Osteoblast (primary cell): ENCODE measurements at regions not wholly inside any gene's neighbourhood (a gene's known extent, or its start where the extent isn't known, plus 50 kb on each side); places are given as distances from the start of the nearest gene placed in this dataset.

Source experiments
- DNase-seq: peaks from one replicate; pipeline ENCODE4 v3.0.0; 2011; ENCODE audit warnings: low spot score, mixed read lengths; ENCODE audit not compliant: insufficient read length; ENCODE audit errors: missing footprints
- H2AFZ ChIP-seq: 2 replicates; pipeline ENCODE4 v1.6.0; 2011; ENCODE audit warnings: mild to moderate bottlenecking, low read length
- H3K27ac ChIP-seq: 2 replicates; pipeline ENCODE4 v1.5.1; 2011; ENCODE audit warnings: mild to moderate bottlenecking, low read depth, low read length, moderate library complexity
- H3K27me3 ChIP-seq: 2 replicates; pipeline ENCODE4 v1.6.0; 2012; ENCODE audit warnings: mild to moderate bottlenecking, control low read depth, inconsistent platforms, low read length, moderate library complexity; ENCODE audit not compliant: insufficient read depth
- H3K36me3 ChIP-seq: 2 replicates; pipeline ENCODE4 v1.5.1; 2011; ENCODE audit warnings: mild to moderate bottlenecking, low read length, control low read depth, moderate library complexity; ENCODE audit not compliant: insufficient read depth
- H3K4me1 ChIP-seq: 2 replicates; pipeline ENCODE4 v1.5.1; 2011; ENCODE audit warnings: mild to moderate bottlenecking, low read length, control low read depth, moderate library complexity; ENCODE audit not compliant: insufficient read depth
- H3K4me2 ChIP-seq: 2 replicates; pipeline ENCODE4 v1.6.0; 2011; ENCODE audit warnings: mild to moderate bottlenecking, low read length; ENCODE audit not compliant: insufficient read depth
- H3K4me3 ChIP-seq: fragments of 200-600 bp; sonication (generic); 3 replicates; pipeline ENCODE4 v1.5.1; 2012; ENCODE audit warnings: mild to moderate bottlenecking, low read length, inconsistent platforms; ENCODE audit not compliant: insufficient read depth
- H3K79me2 ChIP-seq: 2 replicates; pipeline ENCODE4 v1.6.0; 2012; ENCODE audit warnings: mild to moderate bottlenecking, low read length, control low read depth, inconsistent platforms; ENCODE audit not compliant: insufficient read depth
- H3K9me3 ChIP-seq: 2 replicates; pipeline ENCODE4 v1.5.1; 2011; ENCODE audit warnings: low read depth, low read length, control low read depth
- H4K20me1 ChIP-seq: 2 replicates; pipeline ENCODE4 v1.6.0; 2012; ENCODE audit warnings: mild to moderate bottlenecking, low read length, control low read depth; ENCODE audit not compliant: insufficient read depth
- CTCF ChIP-seq: IDR thresholded peaks from 2 replicates; pipeline ENCODE4 v1.5.1; 2011; ENCODE audit warnings: mild to moderate bottlenecking, low read depth, low read length, moderate library complexity; ENCODE audit errors: extremely low read depth

GRCh38 chr15:46344115-46344724 lies 709.4 kb downstream of the SQOR start:
- DNase-seq = no peak
- Histone ChIP-seq H3K4me1 (no peaks in the 10 kb centered on the region), H3K9me3 (no peaks in the 10 kb centered on the region), H4K20me1 (no peaks in the 10 kb centered on the region), H3K79me2 (no peaks in the 10 kb centered on the region), H2AFZ (no peak overlapping the region), H3K4me3 (no peak overlapping the region), H3K27me3 (no peaks in the 10 kb centered on the region), H3K4me2 (no peak overlapping the region), H3K27ac (no peak overlapping the region), H3K36me3 (no peaks in the 10 kb centered on the region)
- TF ChIP-seq CTCF = no peak

- no peaks in the 10 kb centered on the region for H4K20me1 ChIP-seq
- no peak overlapping the region for H3K4me3 ChIP-seq
- no peaks in the 10 kb centered on the region for H3K79me2 ChIP-seq
- no peak for DNase-seq
- no peak overlapping the region for H3K27ac ChIP-seq
- H3K4me1 ChIP-seq = no peaks in the 10 kb centered on the region
- H3K27me3 ChIP-seq = no peaks in the 10 kb centered on the region
- no peaks in the 10 kb centered on the region for H3K9me3 ChIP-seq
- no peak overlapping the region for H3K4me2 ChIP-seq
- H3K36me3 ChIP-seq = no peaks in the 10 kb centered on the region
- H2AFZ ChIP-seq = no peak overlapping the region
- no peak for TF ChIP-seq CTCF
These were observed 710.1 kb downstream of the SQOR start for GRCh38 chr15:46344915-46345314.

GRCh38 chr15:46354443-46354842 lies 719.6 kb downstream of the SQOR start:
- Histone ChIP-seq H2AFZ (no peak overlapping the region), H3K4me2 (no peak overlapping the region), H3K27ac (no peak overlapping the region), H3K36me3 (no peaks in the 10 kb centered on the region), H3K79me2 (no peaks in the 10 kb centered on the region), H3K9me3 (no peaks in the 10 kb centered on the region), H4K20me1 (no peaks in the 10 kb centered on the region), H3K4me3 (no peak overlapping the region), H3K4me1 (no peaks in the 10 kb centered on the region), H3K27me3 (no peaks in the 10 kb centered on the region)
- TF ChIP-seq CTCF = no peak
- no peak for DNase-seq

GRCh38 chr15:46365572-46365971 lies 730.7 kb downstream of the SQOR start:
- no peaks in the 10 kb centered on the region for H3K27me3 ChIP-seq
- no peak overlapping the region for H3K27ac ChIP-seq
- no peak for TF ChIP-seq CTCF
- peaks cover 3% of the 10 kb centered on the region for H3K9me3 ChIP-seq
- no peaks in the 10 kb centered on the region for H3K4me1 ChIP-seq
- DNase-seq = no peak
- H2AFZ ChIP-seq = no peak overlapping the region
- H3K4me3 ChIP-seq = no peak overlapping the region
- H3K36me3 ChIP-seq = no peaks in the 10 kb centered on the region
- H3K79me2 ChIP-seq = no peaks in the 10 kb centered on the region
- H4K20me1 ChIP-seq = no peaks in the 10 kb centered on the region
- no peak overlapping the region for H3K4me2 ChIP-seq
